Natural killer cell treated with Interleukin-12 subunit alpha and Interleukin-12 subunit beta and Interleukin-15 and Interleukin-18, amount 100 ng/mL, for 72 hours (primary cell): ENCODE measurements at regions not wholly inside any gene's neighbourhood (a gene's known extent, or its start where the extent isn't known, plus 50 kb on each side); places are given as distances from the start of the nearest gene placed in this dataset.

ENCODE experiments used
- ATAC-seq, 2 donors: fragments of 150-1000 bp; cut with Tn5 transposase in 1 of 2; sonication (Bioruptor Pico), chemical (Tn5 transposase) in 1 of 2; 2 replicates each; pipeline ENCODE4 v1.10.0; 2021
- DNase-seq: peaks from one replicate; pipeline ENCODE4 v3.0.0; 2022; ENCODE audit warnings: low spot score
- H3K27ac Mint-ChIP-seq, 2 donors: 1 replicate in 1 of 2; 2 replicates in 1 of 2; pipeline ENCODE4 v1.8.0; 2022; ENCODE audit warnings: mixed read lengths in 2 of 2, mild to moderate bottlenecking in 1 of 2, moderate library complexity in 1 of 2
- H3K27me3 Mint-ChIP-seq, 2 donors: 1 replicate in 1 of 2; 2 replicates in 1 of 2; pipeline ENCODE4 v1.8.0; 2022; ENCODE audit warnings: mixed read lengths in 2 of 2
- H3K36me3 Mint-ChIP-seq: one replicate; pipeline ENCODE4 v1.8.0; 2022; ENCODE audit warnings: mixed read lengths
- H3K4me1 Mint-ChIP-seq, 2 donors: 1 replicate in 1 of 2; 2 replicates in 1 of 2; pipeline ENCODE4 v1.8.0; 2022; ENCODE audit warnings: low read depth in 2 of 2, mixed read lengths in 2 of 2, mild to moderate bottlenecking in 1 of 2
- H3K4me3 Mint-ChIP-seq: one replicate; pipeline ENCODE4 v1.8.0; 2022; ENCODE audit warnings: mixed read lengths
- H3K9me3 Mint-ChIP-seq: 2 replicates; pipeline ENCODE4 v1.8.0; 2022; ENCODE audit warnings: mixed read lengths

DNA sequence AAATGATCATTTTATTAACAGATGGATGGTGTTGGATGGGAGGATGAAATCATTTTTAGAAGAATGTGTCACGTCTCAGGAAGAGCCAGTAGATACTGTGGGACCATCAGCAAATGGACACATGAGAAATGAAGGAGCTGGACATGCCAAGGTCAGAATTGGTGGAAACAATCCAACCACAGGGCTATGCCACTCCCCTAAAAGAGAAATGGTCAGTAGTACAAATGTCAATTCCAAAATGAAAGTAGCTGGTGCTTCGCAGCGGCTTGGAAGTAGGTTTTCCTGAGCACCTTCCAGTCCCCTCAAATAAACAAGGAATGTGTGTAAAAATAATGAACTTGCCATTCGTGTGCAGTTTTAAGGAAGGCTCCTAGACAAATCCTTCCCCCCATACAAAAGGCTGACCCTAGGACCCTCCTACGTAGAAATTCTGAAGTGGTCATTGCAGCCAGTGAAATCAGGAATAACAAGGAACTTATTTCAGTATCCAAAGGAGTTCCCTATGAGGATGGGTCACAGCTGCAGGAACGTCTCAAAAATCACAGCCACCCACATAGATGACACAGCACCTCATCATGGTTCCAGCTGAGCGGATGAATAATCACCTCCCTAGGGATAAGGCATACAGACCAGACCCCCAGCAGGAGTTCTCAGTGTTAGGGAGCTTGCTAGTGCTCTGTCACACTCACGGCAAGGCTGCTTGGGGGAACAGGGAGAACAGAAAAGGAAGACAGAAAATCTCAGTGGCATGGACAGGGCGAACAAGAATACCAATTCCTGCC, 239.2 kb downstream of the HS3ST3A1 start:
- ATAC-seq (no peak), DNase-seq (no peak)
- Mint-ChIP-seq H3K9me3 (peaks cover 4% of the 10 kb centered on the region), H3K36me3 (no peaks in the 10 kb centered on the region), H3K27me3 (no peaks in the 10 kb centered on the region), H3K4me3 (no peak overlapping the region), H3K27ac (no peak overlapping the region), H3K4me1 (no peaks in the 10 kb centered on the region)

DNA sequence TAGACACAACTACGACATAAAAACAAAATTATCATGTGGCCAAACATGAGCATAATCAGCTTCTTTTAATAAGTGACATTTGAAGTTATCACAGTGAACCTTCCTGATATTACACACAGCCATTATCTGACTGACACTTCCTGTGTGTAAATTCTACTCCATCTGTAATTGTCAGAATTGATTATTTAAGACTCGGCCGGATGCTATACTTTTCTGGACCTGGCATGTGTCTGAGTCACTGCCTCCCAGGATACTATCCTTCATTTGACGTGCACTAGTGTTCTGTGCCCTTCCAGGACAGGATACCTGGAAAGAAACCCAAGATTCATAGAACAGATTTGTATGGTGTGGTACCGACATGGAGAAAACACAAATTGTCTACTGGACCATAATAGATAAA, 242.0 kb downstream of the HS3ST3A1 start:
- H3K27me3 Mint-ChIP-seq, result no peaks in the 10 kb centered on the region
- DNase-seq (no peak), ATAC-seq (no peak)
- peaks cover 4% of the 10 kb centered on the region for H3K9me3 Mint-ChIP-seq
- no peak overlapping the region for H3K27ac Mint-ChIP-seq
- no peaks in the 10 kb centered on the region for H3K36me3 Mint-ChIP-seq
- H3K4me1 Mint-ChIP-seq, result no peaks in the 10 kb centered on the region
- no peak overlapping the region for H3K4me3 Mint-ChIP-seq

DNA sequence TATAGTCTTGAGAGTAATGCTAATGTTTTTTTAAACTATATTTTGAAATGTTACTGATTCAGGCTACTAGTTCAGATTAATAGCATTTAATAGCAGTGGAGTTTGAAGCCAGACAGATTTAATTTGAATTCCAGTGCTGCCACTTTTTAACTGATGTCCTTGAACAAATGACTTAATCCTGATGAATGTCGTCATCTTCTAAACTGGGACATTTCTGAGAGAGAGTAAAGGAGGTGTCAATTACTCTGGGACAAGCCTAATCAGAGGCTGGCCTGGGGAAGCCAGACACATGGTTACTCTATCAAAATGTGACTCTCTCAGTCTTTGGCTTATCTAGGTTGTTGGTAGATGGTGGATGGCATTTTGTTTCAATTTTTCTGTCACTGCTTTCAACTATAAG, 246.7 kb downstream of the HS3ST3A1 start:
- no peaks in the 10 kb centered on the region for H3K36me3 Mint-ChIP-seq
- DNase-seq, result no peak
- H3K9me3 Mint-ChIP-seq, result no peaks in the 10 kb centered on the region
- ATAC-seq, result no peak
- no peak overlapping the region for H3K27ac Mint-ChIP-seq
- no peak overlapping the region for H3K4me3 Mint-ChIP-seq
- H3K4me1 Mint-ChIP-seq, result no peaks in the 10 kb centered on the region
- peaks cover 5% of the 10 kb centered on the region in 2 donors for H3K27me3 Mint-ChIP-seq

DNA sequence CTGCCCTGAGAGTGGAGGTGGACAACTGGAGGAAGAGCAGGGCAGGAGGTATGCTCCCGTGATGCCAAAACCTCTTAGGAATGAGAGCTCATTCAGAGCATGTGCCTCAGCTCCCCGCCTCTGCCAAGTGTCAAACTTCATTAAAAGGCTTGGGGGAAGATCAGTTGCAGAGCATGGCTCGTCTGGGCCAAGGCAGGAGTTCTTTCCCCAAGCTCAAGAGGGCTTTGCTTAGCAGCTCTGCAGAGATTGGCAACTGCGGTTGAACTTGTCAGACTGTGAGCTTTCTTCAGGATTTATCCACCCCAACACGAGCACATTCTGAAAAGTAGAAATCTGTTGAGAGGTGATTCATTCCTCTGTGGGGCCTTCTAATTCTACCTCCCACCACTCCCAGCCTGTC, 248.1 kb downstream of the HS3ST3A1 start:
- Mint-ChIP-seq H3K4me3 (no peak overlapping the region), H3K27ac (no peak overlapping the region), H3K27me3 (peaks cover 5 to 12% of the 10 kb centered on the region in 2 donors), H3K9me3 (no peaks in the 10 kb centered on the region), H3K4me1 (no peaks in the 10 kb centered on the region), H3K36me3 (no peaks in the 10 kb centered on the region)
- DNase-seq (no peak), ATAC-seq (no peak)

DNA sequence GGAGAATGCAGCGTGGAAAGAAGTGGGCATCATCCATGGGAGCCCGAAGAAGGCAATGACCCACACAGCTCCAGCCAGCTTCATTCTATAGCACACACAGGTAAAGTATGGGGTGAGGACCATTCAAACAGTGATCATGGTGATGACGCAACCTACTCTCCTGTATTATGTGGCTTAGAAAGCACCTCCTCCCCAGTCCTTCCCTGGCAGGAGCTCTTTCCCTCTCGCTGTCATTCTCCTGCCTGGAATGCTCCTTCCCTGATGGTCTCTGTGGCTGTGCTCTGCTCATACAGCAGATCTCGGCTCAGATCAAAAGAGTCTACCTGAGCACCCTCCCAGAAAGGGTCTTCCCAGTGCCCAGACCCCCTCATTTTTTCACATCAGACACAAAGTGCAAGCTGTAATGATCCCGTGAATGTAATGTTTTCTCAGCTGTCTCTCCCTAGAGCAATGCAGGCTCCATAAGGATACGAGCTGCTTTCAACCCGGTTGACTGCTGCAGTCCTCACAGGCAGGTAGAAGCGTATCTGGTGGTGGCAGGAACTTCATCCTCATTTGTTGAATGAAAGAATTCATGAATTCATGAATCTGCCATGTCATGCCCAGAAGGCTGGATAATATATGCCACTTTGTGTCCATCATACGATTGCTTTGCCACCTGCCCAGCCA, 248.8 kb downstream of the HS3ST3A1 start:
- Mint-ChIP-seq H3K4me3 (no peak overlapping the region), H3K36me3 (no peaks in the 10 kb centered on the region), H3K4me1 (no peaks in the 10 kb centered on the region), H3K9me3 (no peaks in the 10 kb centered on the region), H3K27me3 (peaks cover 5 to 12% of the 10 kb centered on the region in 2 donors), H3K27ac (no peak overlapping the region)
- peak in 1 of 2 donors; percentile 36 for ATAC-seq
- DNase-seq, result no peak

DNA sequence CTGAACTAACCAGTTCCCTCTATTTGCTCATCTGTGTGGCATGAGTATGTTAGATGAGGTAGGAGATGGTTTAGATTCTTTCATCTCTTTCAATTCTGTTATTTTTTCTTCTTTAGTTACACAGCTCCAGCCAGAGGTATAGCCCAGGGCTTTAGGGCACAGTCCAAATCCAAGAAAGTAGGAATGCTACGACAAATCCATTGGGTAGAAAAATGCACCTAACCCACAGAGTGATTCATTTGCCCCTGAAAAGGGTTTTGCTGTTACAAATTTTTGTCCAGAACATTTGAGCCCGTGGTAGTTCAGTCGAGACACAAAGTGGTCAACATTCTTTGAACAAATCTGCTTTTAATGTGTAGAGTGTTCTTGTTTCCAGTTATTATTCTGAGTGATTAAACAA, 250.7 kb downstream of the HS3ST3A1 start:
- H3K36me3 Mint-ChIP-seq, result no peaks in the 10 kb centered on the region
- H3K27ac Mint-ChIP-seq, result no peak overlapping the region
- H3K4me3 Mint-ChIP-seq, result no peak overlapping the region
- no peak for DNase-seq
- H3K4me1 Mint-ChIP-seq, result peaks cover 4 to 5% of the 10 kb centered on the region in 2 donors
- H3K27me3 Mint-ChIP-seq, result peaks cover 8 to 12% of the 10 kb centered on the region in 2 donors
- ATAC-seq, result no peak
- no peaks in the 10 kb centered on the region for H3K9me3 Mint-ChIP-seq

DNA sequence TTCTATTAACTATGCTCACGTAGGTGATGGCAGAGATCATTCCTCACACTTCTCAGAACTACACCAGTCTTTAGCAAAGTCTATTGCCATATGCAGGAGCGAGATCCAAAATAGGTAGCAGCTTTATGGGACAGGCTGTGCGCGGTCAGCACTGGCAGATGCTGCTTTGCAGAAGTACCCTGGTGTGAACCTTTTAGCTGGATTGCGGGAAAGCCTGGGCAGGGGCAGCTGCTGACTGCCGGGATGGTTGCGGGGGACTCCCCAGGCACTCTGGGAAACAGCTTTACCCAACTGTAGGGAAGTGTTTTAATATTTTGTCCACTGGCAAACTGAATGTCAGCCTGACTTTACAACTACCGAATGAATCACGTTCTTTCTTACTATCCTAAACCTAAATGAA, 251.3 kb downstream of the HS3ST3A1 start:
- Mint-ChIP-seq H3K27me3 (peaks cover 8 to 18% of the 10 kb centered on the region in 2 donors), H3K4me3 (no peak overlapping the region), H3K4me1 (peaks cover 4 to 5% of the 10 kb centered on the region in 2 donors), H3K27ac (no peak overlapping the region), H3K9me3 (no peaks in the 10 kb centered on the region), H3K36me3 (no peaks in the 10 kb centered on the region)
- ATAC-seq (no peak), DNase-seq (no peak)

DNA sequence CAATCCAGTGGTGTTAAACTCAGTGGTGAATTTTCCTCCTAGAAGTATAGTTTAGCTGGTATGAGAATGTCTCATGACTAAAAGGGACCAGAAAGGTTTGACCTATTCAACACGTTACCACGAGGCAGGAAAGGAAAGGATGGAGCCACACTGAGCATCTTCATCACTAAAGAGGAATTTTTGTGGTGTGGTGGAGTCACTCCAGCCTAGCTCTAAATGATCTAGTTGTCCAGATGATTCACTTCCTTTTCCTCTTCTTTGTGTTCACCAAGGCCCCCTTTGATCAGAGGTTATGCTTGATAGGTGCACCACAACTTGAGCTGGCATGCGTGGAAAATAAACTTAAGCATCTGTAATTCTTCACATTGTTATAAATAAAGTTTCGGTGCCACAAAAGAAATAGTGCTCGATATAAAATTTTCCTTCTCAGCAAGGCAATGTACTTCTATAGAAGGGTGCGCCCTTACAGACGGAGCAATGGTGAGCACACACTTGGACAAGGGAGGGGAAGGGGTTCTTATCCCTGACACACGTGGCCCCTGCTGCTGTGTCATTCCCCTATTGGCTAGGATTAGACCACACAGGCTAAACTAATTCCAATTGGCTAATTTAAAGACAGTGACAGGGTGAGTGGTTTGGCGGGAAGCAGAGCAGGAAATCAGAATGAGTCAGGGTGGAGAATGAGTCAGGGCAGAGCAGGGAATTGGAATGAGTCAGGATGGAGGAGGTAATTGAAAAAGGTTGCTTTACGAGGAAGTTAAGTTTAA, 254.6 kb downstream of the HS3ST3A1 start:
- Mint-ChIP-seq H3K27me3 (peaks cover 8 to 18% of the 10 kb centered on the region in 2 donors), H3K27ac (no peak overlapping the region), H3K9me3 (no peaks in the 10 kb centered on the region), H3K4me1 (peaks cover 4 to 5% of the 10 kb centered on the region in 2 donors), H3K36me3 (no peaks in the 10 kb centered on the region), H3K4me3 (no peak overlapping the region)
- ATAC-seq (peak in 1 of 2 donors; percentile 68), DNase-seq (no peak)

DNA sequence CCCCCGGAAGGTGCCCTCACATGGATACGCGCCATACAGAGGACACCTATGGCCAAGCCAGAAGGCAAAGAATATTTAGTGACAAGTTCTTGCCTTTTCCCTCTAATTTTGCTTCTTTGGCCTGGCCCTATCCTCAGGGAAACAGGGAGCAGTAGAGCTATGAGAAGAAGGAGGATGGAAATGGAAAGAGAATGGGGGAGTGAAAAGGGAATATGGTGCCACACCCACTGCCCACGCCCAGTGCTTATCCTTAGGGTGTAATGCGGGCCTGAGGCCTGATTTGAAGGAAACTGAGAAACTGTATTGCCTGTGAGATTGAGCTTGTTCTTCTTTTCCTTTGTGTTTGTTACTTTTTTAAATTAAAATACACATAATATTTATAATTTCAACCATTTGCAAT, 255.1 kb downstream of the HS3ST3A1 start:
- Mint-ChIP-seq H3K27ac (no peak overlapping the region), H3K36me3 (no peaks in the 10 kb centered on the region), H3K4me3 (no peak overlapping the region), H3K9me3 (no peaks in the 10 kb centered on the region), H3K4me1 (peaks cover 4 to 5% of the 10 kb centered on the region in 2 donors), H3K27me3 (peaks cover 8 to 18% of the 10 kb centered on the region in 2 donors)
- no peak for DNase-seq
- no peak for ATAC-seq

DNA sequence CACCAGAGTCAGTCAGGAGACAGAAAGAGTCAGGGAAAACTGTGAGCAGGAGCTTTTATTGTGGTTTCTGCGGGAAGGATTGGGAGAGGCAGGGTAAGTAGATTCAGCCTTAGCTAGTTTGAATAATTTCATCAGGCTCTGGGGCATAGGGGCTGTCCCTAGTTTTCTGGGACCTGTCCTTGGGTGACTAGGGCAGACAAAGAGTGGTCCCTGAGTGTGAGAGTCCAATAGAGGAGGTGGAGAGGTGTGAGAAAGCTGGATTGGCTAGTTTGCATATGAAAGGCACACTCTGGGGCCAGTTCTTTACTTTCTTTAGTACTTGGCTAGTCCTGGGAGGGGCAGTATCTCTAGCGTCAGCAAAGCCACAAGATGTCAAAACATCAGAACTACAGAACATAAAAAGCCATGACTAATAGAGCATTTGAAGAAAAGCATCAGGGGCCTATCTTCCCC, 255.6 kb downstream of the HS3ST3A1 start:
- DNase-seq (no peak), ATAC-seq (no peak)
- no peaks in the 10 kb centered on the region for H3K36me3 Mint-ChIP-seq
- no peaks in the 10 kb centered on the region for H3K9me3 Mint-ChIP-seq
- peaks cover 8 to 18% of the 10 kb centered on the region in 2 donors for H3K27me3 Mint-ChIP-seq
- H3K27ac Mint-ChIP-seq, result no peak overlapping the region
- H3K4me3 Mint-ChIP-seq, result no peak overlapping the region
- H3K4me1 Mint-ChIP-seq, result peaks cover 4 to 5% of the 10 kb centered on the region in 2 donors

DNA sequence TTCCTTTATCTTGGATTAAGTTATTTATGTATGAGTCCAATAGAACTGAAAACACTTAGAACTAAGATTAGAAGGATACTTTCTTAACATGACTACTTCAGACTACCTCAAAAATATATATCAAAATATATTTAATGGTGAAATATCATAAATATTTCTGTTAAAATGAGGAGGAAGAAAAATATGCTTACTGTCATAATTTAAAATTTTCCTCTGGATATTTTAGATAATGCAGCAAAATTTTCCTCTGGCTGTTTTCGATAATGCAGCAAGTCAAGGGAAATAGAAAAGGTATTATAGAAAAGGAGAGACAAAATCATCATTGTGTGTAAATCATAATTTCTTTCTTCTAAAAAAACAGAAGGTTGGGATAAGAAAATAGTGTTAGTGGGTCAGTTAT, 263.3 kb downstream of the HS3ST3A1 start:
- Mint-ChIP-seq H3K36me3 (no peaks in the 10 kb centered on the region), H3K27me3 (peaks cover 8 to 14% of the 10 kb centered on the region in 2 donors), H3K4me3 (no peak overlapping the region), H3K27ac (no peak overlapping the region), H3K4me1 (no peaks in the 10 kb centered on the region), H3K9me3 (no peaks in the 10 kb centered on the region)
- DNase-seq (no peak), ATAC-seq (no peak)

DNA sequence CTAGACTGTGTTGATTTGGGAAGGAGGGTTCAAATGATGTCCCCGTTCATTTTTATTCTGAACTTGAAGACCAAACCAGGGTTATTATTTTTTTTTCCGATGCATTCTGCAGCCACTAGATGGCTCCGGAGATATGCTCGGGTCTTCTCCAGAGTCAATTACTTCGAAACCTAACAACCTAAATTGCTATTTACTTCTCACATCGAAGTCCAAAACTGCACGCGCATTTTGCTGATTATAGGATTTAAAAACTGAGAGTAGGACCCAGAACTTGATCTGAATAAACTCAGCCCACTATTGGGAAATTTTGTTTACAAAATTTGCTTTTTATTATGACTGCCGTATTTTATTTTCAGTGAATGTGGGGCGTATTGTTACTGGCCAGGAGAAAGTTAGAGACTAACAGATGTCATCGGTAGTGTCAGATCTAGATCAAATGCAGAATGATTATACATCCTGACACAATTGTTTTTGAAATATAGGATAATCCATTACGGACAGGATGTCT, 263.8 kb downstream of the HS3ST3A1 start:
- H3K4me3 Mint-ChIP-seq, result no peak overlapping the region
- DNase-seq, result no peak
- H3K9me3 Mint-ChIP-seq, result no peaks in the 10 kb centered on the region

DNA sequence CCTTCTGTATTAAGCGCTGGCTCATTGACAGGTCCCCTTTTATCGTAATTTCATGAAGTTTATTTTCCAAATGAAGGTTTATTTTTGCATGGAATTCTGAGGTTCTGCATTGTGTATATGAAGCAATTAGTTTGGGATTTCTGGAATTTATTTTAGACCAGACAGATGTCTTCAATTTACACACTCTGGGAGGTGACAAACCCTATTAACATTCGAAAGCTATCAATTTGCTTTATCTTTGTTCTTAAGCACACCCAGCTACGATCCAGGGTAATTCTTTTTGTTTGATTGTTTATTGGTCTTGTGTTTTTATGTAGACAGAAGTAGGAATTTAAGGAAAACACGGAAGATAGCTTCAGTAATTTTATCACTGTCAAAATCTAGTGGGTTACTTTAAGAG, 264.6 kb downstream of the HS3ST3A1 start:
- H3K27ac Mint-ChIP-seq, result no peak overlapping the region
- H3K4me1 Mint-ChIP-seq, result no peaks in the 10 kb centered on the region
- H3K9me3 Mint-ChIP-seq, result no peaks in the 10 kb centered on the region
- H3K27me3 Mint-ChIP-seq, result peaks cover 10 to 27% of the 10 kb centered on the region in 2 donors
- no peak overlapping the region for H3K4me3 Mint-ChIP-seq
- DNase-seq (no peak), ATAC-seq (no peak)
- H3K36me3 Mint-ChIP-seq, result no peaks in the 10 kb centered on the region

More for the DNA sequence above, 263.8 kb downstream of the HS3ST3A1 start:
- H3K4me1 Mint-ChIP-seq, result no peaks in the 10 kb centered on the region
- peaks cover 8 to 19% of the 10 kb centered on the region in 2 donors for H3K27me3 Mint-ChIP-seq
- ATAC-seq, result no peak
- H3K27ac Mint-ChIP-seq, result no peak overlapping the region
- no peaks in the 10 kb centered on the region for H3K36me3 Mint-ChIP-seq

DNA sequence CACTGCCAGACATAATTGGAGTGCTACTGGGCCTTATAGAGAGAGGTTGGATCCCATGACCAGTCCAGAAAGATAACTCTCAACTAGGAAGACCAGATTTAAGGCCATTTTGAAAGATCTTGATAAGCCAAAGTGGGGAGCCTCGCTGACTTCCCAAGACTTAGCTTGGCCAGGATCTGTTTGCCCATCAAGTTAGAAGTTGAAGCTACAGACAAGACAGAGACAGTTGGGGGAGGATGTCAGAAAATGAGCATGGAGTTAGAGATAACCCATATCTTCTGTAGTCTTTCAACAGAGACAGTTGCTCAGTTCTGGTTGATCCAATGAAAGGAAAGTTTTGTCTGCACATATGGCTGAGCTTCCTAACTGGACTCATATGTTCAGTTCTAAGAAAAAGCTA, 267.4 kb downstream of the HS3ST3A1 start:
- DNase-seq (no peak), ATAC-seq (no peak)
- H3K4me3 Mint-ChIP-seq, result no peak overlapping the region
- H3K9me3 Mint-ChIP-seq, result no peaks in the 10 kb centered on the region
- H3K27ac Mint-ChIP-seq, result no peak overlapping the region
- no peaks in the 10 kb centered on the region for H3K36me3 Mint-ChIP-seq
- no peaks in the 10 kb centered on the region for H3K4me1 Mint-ChIP-seq
- H3K27me3 Mint-ChIP-seq, result peaks cover 8 to 28% of the 10 kb centered on the region in 2 donors
